NCI-H2227 treated with DMSO at 0.1 percent for 48 hours (cell line): ENCODE measurements at regions not wholly inside any gene's neighbourhood (a gene's known extent, or its start where the extent isn't known, plus 50 kb on each side); places are given as distances from the start of the nearest gene placed in this dataset.

ENCODE experiments used
- DNase-seq: peaks from one replicate; lab custom pipeline; 2025; lab: John Stamatoyannopoulos, UW

DNA sequence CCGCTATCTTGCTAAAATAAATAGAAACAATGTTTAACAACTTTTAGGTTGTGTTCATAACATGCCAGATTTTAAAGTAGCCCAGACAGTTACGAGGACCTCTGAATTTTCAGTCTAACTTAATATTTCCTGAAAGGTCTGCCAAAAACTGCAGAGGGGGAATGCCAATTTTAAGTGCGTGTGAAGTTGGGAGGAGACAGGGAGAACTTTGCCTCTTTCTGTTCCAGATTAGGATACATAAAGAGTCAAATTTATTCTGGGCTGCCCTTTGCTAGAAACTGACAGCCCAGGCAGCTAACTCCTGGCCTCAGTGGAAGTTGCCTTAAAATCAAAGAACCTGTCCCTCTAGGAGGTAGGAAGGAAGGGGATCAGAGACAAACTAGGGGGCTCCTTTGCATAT, 52.3 kb upstream of the PIP4K2A start:
- DNase-seq: no peak

GRCh38 chr10:22765660-22766547, 51.5 kb upstream of the PIP4K2A start:
- DNase-seq: no peak

DNA sequence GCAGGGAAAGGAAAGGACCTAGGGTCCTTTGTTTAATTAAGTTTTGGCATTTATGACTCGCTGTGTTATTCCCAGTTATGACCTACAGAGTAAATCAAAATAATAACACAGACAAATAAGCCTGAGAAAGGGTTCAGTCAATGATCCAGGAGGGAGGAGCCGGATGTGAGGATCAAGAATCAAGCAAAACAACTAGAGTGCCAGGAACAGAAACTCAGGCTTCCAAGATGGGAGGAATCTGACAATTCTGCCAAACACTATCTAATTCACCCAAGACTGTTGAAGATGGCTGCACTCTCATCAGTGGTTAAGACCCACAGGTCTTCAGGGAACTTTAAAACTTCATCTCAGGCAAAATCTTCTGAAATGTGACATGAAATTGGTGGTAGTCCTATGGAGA, 50.3 kb upstream of the PIP4K2A start:
- DNase-seq: no peak
